Vagina (tissue), 2 donors: ENCODE measurements at regions not wholly inside any gene's neighbourhood (a gene's known extent, or its start where the extent isn't known, plus 50 kb on each side); places are given as distances from the start of the nearest gene placed in this dataset.

Experiments
- POLR2A ChIP-seq, 2 donors: fragments of 450-650 bp; IDR thresholded peaks; one replicate each; pipeline ENCODE4 v1.6.1; 2017; ENCODE audit warnings: antibody characterized with exemption in 2 of 2, mild to moderate bottlenecking in 2 of 2, moderate library complexity in 2 of 2
- TF ChIP-seq, protein P1 (sequence below), 3 experiments: fragments of 450-650 bp in 2 of 3; fragments of 200-600 bp in 1 of 3; sonication (generic) in 1 of 3; IDR thresholded peaks; one replicate each; pipeline ENCODE4 v1.5.1; 2017 to 2019; ENCODE audit warnings: antibody characterized with exemption in 3 of 3, mild to moderate bottlenecking in 2 of 3, moderate library complexity in 2 of 3

DNA sequence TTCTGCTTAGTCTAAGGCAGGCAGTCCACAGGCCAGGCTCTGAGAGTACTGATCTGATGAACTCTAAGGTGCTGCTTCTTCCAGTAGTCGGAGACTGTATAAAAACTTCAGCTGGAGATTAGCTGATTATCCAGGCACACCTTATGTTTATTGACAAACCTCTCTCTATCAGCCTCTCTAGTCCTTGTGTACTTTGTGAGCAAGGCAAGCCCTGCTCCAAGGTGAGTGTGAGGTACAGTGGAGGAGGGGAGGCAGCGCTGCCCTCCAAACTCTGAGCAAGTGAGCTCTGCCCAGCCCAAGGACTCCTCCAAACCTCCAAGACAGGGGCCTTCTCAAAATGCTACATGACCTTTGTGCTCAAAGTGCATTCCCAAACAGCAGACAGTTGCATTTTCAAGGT lies 95.9 kb upstream of the CDKN3 start:
- TF ChIP-seq, protein P1, sequence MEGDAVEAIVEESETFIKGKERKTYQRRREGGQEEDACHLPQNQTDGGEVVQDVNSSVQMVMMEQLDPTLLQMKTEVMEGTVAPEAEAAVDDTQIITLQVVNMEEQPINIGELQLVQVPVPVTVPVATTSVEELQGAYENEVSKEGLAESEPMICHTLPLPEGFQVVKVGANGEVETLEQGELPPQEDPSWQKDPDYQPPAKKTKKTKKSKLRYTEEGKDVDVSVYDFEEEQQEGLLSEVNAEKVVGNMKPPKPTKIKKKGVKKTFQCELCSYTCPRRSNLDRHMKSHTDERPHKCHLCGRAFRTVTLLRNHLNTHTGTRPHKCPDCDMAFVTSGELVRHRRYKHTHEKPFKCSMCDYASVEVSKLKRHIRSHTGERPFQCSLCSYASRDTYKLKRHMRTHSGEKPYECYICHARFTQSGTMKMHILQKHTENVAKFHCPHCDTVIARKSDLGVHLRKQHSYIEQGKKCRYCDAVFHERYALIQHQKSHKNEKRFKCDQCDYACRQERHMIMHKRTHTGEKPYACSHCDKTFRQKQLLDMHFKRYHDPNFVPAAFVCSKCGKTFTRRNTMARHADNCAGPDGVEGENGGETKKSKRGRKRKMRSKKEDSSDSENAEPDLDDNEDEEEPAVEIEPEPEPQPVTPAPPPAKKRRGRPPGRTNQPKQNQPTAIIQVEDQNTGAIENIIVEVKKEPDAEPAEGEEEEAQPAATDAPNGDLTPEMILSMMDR (IDR thresholded peaks at IDR 0.05) = no peak
- TF ChIP-seq POLR2A (IDR thresholded peaks at IDR 0.05) = no peak
